Epithelial cell of esophagus (primary cell): ENCODE measurements at regions not wholly inside any gene's neighbourhood (a gene's known extent, or its start where the extent isn't known, plus 50 kb on each side); places are given as distances from the start of the nearest gene placed in this dataset.

Source experiments
- DNase-seq: peaks from one replicate; pipeline ENCODE4 v3.0.0; 2010; ENCODE audit warnings: low read depth
- H3K4me3 ChIP-seq: 2 replicates; pipeline ENCODE4 v1.5.1; 2011; ENCODE audit warnings: mild to moderate bottlenecking, low read length, control low read depth
- TF ChIP-seq, protein P1 (sequence below): IDR thresholded peaks from 2 replicates; pipeline ENCODE4 v1.5.1; 2011; ENCODE audit warnings: low read depth, mild to moderate bottlenecking, low read length, control low read depth, inconsistent platforms; ENCODE audit not compliant: insufficient read depth; ENCODE audit errors: missing control alignments

DNA sequence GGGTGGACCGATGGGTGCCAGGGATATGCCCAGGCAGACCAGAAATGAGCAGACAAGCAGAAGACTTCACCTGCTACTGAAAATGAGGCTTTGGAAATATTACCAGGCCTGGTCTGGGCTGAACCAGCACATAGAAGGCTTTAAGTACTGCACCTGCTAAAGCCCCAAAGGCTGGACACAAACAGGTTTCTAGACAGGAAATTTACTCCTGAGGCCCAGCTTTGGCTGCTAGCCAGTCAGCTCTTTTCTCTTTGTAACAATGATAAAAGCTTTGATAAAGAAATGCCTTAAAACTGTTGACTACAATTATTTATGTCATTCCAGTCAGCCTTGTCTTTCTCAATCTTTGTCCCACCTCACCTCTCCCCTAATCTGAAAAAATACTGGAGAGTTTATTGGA, 228.9 kb upstream of the EGLN3 start:
- TF ChIP-seq, protein P1, sequence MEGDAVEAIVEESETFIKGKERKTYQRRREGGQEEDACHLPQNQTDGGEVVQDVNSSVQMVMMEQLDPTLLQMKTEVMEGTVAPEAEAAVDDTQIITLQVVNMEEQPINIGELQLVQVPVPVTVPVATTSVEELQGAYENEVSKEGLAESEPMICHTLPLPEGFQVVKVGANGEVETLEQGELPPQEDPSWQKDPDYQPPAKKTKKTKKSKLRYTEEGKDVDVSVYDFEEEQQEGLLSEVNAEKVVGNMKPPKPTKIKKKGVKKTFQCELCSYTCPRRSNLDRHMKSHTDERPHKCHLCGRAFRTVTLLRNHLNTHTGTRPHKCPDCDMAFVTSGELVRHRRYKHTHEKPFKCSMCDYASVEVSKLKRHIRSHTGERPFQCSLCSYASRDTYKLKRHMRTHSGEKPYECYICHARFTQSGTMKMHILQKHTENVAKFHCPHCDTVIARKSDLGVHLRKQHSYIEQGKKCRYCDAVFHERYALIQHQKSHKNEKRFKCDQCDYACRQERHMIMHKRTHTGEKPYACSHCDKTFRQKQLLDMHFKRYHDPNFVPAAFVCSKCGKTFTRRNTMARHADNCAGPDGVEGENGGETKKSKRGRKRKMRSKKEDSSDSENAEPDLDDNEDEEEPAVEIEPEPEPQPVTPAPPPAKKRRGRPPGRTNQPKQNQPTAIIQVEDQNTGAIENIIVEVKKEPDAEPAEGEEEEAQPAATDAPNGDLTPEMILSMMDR = no peak
- H3K4me3 ChIP-seq = no peak overlapping the region
- DNase-seq = no peak

DNA sequence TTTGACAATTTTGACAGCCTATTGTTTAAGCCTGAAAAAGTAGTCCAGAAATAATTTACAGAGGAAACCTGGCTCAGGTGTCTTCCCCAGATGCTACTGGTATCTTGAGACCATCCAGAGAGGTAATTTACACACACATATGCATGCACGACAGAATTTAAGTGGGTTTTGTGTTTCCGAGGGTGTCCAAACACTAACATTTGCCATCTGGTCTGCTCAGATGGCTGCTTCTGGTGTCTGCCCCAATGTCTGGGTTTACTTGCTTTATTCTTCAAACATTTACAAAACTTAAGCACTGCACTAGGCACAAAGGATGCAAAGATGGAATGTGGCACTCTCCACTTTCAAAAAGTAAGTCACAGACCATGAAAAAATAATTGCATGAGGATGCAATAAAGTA, 226.6 kb upstream of the EGLN3 start:
- no peak overlapping the region for H3K4me3 ChIP-seq
- no peak for DNase-seq
- TF ChIP-seq, protein P1 = no peak

DNA sequence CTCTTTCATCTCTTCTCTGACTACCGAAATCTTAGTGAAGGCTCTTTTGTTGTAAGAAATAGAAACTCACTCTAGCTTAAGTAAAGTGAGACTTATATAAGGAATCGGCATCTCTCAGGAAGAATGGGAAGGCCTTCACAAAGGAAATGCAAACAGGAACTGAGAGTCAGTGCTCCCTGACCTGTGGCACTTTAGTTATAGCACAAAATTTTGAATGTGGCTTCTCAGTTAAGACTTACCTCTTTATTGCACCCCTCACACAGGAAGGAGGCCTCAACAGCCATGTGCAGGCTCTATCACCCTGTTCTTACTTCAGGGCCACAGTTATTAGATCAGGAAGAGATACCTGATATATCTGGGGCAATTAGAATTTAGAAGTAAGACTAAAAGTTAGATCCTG, 224.7 kb upstream of the EGLN3 start:
- H3K4me3 ChIP-seq = no peak overlapping the region
- TF ChIP-seq, protein P1 = no peak
- DNase-seq = no peak

DNA sequence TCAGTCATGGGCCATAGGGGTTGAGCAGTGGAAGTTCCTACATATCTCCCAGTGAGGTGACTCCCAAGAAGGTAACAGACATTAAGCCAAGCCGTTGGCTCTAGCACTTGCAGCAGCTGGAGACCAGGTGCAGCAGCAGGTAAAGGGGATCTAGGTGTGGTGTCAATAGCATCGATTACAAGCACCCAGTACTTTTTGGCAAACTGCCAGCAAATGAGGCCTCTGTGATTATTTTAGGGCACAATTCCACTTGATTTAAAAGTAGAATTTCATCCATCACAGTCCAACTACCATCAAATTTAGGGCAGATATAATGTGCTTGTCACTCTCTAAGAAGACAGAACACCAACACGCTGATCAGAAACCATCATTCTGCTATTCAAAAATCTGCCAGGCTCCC, 224.1 kb upstream of the EGLN3 start:
- DNase-seq = no peak
- TF ChIP-seq, protein P1 = no peak
- H3K4me3 ChIP-seq = no peak overlapping the region

DNA sequence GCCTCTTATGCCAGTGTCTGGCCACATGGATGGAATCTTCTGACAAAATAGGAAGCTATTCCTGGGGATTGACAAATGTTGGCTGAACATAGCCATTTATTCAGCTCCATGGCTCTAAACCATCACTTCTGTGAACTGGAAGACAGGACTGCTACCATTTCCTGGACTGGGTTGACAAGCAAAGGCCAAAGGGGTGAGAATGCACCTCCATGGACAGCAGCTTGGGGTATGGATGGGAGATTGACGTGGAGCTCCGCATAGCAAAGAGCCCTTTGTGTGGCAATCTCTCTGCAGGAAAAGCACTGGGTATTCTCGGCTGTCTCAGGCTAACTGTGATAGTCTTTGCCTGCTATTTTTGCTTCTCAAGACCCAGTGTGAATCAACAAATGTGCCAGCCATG, 223.0 kb upstream of the EGLN3 start:
- DNase-seq = no peak
- TF ChIP-seq, protein P1 = no peak
- no peak overlapping the region for H3K4me3 ChIP-seq

DNA sequence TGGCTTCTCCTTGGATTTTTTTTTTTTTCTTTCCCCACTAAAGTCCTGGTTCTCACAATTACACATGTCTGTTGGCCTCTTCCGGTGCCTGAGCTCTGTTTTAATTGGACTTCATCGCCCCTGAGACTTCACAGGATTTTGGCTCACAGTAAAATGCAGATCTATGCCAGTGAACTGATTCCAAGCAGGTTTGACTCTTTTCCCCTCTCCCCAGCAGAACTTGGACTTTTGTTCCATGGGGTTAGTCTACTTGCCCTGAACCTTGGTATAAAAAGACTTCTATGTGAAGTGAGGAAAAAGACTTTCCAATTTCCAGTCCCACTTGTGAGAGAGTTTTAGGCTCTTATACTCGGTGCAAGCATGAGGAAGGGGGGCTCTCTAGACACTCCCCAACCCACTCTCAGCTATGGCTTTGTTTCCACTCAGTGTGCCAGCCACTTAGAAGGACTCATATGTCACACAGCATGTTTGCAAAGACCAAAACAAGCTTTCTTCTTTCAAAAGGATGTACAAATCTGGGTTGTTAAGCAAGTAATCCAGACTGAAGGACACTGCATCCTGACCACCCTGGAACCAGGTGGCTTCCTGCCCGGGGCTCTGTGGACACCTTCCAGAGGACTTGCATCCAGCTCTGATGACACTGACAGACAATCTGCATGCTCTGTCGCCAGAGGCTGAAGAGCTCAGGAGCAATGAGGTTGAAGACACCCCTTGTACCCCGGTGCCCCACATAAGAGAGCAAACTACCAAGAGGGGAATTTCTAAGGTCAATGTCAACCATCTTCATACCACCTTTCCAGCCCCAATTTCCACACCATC, 221.9 kb upstream of the EGLN3 start:
- TF ChIP-seq, protein P1 = no peak
- DNase-seq = no peak
- no peak overlapping the region for H3K4me3 ChIP-seq

DNA sequence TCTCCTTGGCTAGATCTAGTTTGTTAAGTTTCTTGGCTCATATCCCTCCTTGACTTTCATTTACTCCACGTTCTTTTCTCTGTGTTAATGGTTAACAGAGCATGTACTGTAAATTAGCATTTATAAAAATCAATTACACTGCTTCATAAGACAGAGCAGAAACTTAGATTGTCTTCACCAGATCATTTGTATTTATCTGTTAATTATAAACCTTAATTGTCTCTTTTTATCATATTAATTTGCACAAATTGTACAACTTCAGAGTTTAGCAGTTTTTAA, 221.2 kb upstream of the EGLN3 start:
- no peak for DNase-seq
- TF ChIP-seq, protein P1 = no peak

More for the DNA sequence above, 221.2 kb upstream of the EGLN3 start:
- H3K4me3 ChIP-seq = no peak overlapping the region
